ENCODE measurements at regions not wholly inside any gene's neighbourhood (a gene's known extent, or its start where the extent isn't known, plus 50 kb on each side); places are given as distances from the start of the nearest gene placed in this dataset.
A peak's percentile ranks its signal among the peaks of the same experiment; 100 is the strongest.

DNA sequence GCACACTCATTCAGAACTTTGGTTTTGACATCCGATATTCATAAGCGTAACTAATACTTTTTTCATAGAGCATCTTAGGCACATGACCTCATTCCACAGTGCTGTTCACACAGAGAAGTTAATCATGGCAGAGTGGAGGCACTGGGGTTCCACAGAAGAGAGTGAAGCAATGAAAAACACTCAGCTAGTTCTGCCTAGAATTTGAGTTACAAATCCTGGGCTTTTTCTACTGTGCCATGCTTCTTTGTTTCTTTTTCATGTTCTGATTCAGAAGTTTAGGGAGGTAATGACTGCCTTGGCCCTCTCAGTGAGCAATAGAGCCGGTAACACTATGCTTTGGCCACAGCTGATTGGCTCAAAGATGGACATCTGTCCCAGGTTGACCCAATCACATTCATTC, 176.1 kb upstream of the MITF start:
- Histone ChIP-seq H3K27me3 (ENCODE audit: control insufficient read depth in 1 of 2, insufficient read depth in 2 of 2, low read length in 2 of 2) (no peaks in the 10 kb centered on the region), H3K4me3 (ENCODE audit: low read depth in 1 of 2, low read length in 2 of 2) (no peak overlapping the region), H3K9me3 (ENCODE audit: control insufficient read depth in 2 of 2, insufficient read depth in 1 of 2, low read depth in 1 of 2, low read length in 1 of 2) (no peaks in the 10 kb centered on the region), H3K36me3 (ENCODE audit: control insufficient read depth in 2 of 2, insufficient read depth in 2 of 2, low read length in 1 of 2) (no peaks in the 10 kb centered on the region), H3K27ac (ENCODE audit: low read depth in 2 of 2, low read length in 1 of 2) (no peak overlapping the region), H3K4me1 (ENCODE audit: control insufficient read depth in 2 of 2, insufficient read depth in 2 of 2, low read length in 1 of 2) (no peaks in the 10 kb centered on the region)
- WGBS, 2 donors, result 93 to 94% methylated on average over 3 of the region's 3 CpGs

DNA sequence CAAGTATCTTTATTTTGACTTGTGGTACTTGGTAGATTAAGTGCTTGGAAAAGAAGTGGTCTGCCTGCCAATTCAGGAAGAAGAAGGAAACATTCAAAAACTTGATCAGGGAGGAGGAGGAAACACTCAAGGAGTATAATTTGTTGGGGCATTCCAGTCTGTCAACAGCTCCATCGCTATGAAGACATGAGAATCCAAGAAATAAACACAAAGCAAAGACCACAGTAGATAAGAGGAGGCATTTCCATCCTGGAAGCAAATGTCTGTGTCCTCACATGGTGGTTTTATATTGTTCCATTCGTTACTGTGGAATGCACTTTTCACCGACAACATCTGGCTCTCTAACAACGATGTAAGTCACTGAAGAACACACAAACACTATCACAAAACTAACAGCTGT, 176.1 kb upstream of the FRMD4B start:
- Histone ChIP-seq H3K36me3 (ENCODE audit: control insufficient read depth in 2 of 2, insufficient read depth in 2 of 2, low read length in 1 of 2) (no peaks in the 10 kb centered on the region), H3K27me3 (ENCODE audit: control insufficient read depth in 1 of 2, insufficient read depth in 2 of 2, low read length in 2 of 2) (no peaks in the 10 kb centered on the region), H3K9me3 (ENCODE audit: control insufficient read depth in 2 of 2, insufficient read depth in 1 of 2, low read depth in 1 of 2, low read length in 1 of 2) (no peaks in the 10 kb centered on the region), H3K4me3 (ENCODE audit: low read depth in 1 of 2, low read length in 2 of 2) (no peak overlapping the region), H3K27ac (ENCODE audit: low read depth in 2 of 2, low read length in 1 of 2) (no peak overlapping the region), H3K4me1 (ENCODE audit: control insufficient read depth in 2 of 2, insufficient read depth in 2 of 2, low read length in 1 of 2) (no peaks in the 10 kb centered on the region)
- WGBS, 2 donors, result 34 to 48% methylated on average over 4 of the region's 4 CpGs

DNA sequence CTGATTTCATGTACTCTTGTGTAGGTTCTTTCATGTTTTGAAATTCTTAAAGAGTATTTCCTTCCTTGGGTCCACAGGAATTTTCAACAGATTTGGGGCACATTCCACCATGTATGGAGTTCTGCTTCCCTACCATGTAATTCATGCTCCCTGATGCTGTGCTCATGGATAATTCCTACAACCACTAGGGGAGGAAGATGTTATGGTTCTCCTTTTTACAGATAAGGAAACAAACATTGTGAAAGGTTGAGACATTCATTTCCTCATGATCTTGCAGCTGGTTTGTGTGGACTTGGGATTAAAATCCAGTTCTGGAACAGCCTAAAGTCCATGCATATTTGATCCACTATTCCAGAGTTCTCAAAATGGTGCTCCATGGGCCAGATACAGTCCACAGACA, 174.9 kb upstream of the FRMD4B start:
- H3K9me3 ChIP-seq (ENCODE audit: control insufficient read depth in 2 of 2, insufficient read depth in 1 of 2, low read depth in 1 of 2, low read length in 1 of 2), result no peaks in the 10 kb centered on the region
- H3K27ac ChIP-seq (ENCODE audit: low read depth in 2 of 2, low read length in 1 of 2), result no peak overlapping the region
- no peaks in the 10 kb centered on the region for H3K36me3 ChIP-seq (ENCODE audit: control insufficient read depth in 2 of 2, insufficient read depth in 2 of 2, low read length in 1 of 2)
- H3K4me1 ChIP-seq (ENCODE audit: control insufficient read depth in 2 of 2, insufficient read depth in 2 of 2, low read length in 1 of 2), result no peaks in the 10 kb centered on the region
- no peaks in the 10 kb centered on the region for H3K27me3 ChIP-seq (ENCODE audit: control insufficient read depth in 1 of 2, insufficient read depth in 2 of 2, low read length in 2 of 2)
- no peak overlapping the region for H3K4me3 ChIP-seq (ENCODE audit: low read depth in 1 of 2, low read length in 2 of 2)

DNA sequence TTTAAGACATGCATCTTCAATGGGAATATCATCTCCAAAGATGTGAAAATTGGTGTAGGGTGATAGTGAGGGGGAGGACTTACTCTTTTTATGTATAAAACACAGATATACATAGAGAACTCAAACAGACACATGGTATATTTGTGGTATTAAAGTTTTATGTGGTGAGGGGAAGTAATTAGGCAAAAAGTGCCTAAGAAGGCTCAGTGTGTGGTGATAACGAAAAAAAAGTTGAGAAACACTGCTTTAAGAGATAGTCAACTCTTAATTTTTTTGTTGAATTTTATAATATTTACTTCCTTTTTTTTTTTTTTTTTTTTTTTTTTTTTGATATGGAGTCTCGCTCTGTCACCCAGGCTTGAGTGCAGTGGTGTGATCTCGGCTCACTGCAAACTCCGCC, 174.2 kb upstream of the FRMD4B start:
- Histone ChIP-seq H3K9me3 (ENCODE audit: control insufficient read depth in 2 of 2, insufficient read depth in 1 of 2, low read depth in 1 of 2, low read length in 1 of 2) (no peaks in the 10 kb centered on the region), H3K36me3 (ENCODE audit: control insufficient read depth in 2 of 2, insufficient read depth in 2 of 2, low read length in 1 of 2) (no peaks in the 10 kb centered on the region), H3K27ac (ENCODE audit: low read depth in 2 of 2, low read length in 1 of 2) (no peak overlapping the region), H3K27me3 (ENCODE audit: control insufficient read depth in 1 of 2, insufficient read depth in 2 of 2, low read length in 2 of 2) (no peaks in the 10 kb centered on the region), H3K4me1 (ENCODE audit: control insufficient read depth in 2 of 2, insufficient read depth in 2 of 2, low read length in 1 of 2) (no peaks in the 10 kb centered on the region), H3K4me3 (ENCODE audit: low read depth in 1 of 2, low read length in 2 of 2) (no peak overlapping the region)
- 80 to 86% methylated on average over 4 of the region's 4 CpGs for WGBS, 2 donors

DNA sequence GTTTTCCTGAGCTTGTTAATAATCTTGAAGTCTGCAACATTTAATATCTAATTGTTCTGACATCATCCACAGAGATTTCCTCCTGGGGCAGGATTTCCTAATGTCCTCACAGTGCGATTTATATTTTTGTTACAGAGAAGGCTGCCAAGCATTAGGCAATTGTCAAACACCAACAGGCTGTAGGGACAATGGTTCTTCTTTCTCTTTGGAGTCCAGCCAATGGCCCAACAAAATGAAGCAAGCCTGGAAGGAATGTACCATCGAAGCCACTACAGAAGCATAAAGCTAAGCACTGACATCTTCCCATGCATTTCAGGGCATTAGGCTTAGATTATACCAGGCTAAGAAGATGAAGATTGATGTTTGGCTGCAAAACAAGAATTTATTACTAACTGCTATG, 173.0 kb upstream of the FRMD4B start:
- Histone ChIP-seq H3K36me3 (ENCODE audit: control insufficient read depth in 2 of 2, insufficient read depth in 2 of 2, low read length in 1 of 2) (no peaks in the 10 kb centered on the region), H3K27ac (ENCODE audit: low read depth in 2 of 2, low read length in 1 of 2) (no peak overlapping the region), H3K9me3 (ENCODE audit: control insufficient read depth in 2 of 2, insufficient read depth in 1 of 2, low read depth in 1 of 2, low read length in 1 of 2) (no peaks in the 10 kb centered on the region), H3K27me3 (ENCODE audit: control insufficient read depth in 1 of 2, insufficient read depth in 2 of 2, low read length in 2 of 2) (no peaks in the 10 kb centered on the region), H3K4me3 (ENCODE audit: low read depth in 1 of 2, low read length in 2 of 2) (no peak overlapping the region), H3K4me1 (ENCODE audit: control insufficient read depth in 2 of 2, insufficient read depth in 2 of 2, low read length in 1 of 2) (no peaks in the 10 kb centered on the region)
- 14 to 34% methylated on average over 2 of the region's 2 CpGs for WGBS, 2 donors

DNA sequence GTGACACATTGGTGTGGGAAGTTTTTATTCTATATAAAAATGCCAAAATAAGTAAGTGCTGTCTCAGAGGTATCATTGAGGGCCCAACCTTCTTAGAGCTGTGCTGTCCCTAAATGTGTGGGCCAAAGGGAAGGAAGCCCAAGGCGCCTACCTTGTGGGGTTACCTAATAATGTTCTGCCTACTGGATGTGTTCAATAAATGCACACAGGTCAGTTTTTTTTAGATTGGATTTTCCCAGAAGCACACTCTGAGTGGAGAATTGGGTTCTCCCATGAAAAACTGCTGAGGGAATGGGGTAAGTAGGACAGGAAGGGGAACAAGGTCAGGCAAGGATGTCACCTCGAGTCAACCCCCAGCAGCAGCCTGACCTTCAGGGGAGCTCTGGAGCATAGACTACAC, 168.7 kb upstream of the FRMD4B start:
- no peaks in the 10 kb centered on the region for H3K4me1 ChIP-seq (ENCODE audit: control insufficient read depth in 2 of 2, insufficient read depth in 2 of 2, low read length in 1 of 2)
- no peak overlapping the region for H3K27ac ChIP-seq (ENCODE audit: low read depth in 2 of 2, low read length in 1 of 2)
- H3K4me3 ChIP-seq (ENCODE audit: low read depth in 1 of 2, low read length in 2 of 2), result no peak overlapping the region
- H3K27me3 ChIP-seq (ENCODE audit: control insufficient read depth in 1 of 2, insufficient read depth in 2 of 2, low read length in 2 of 2), result no peaks in the 10 kb centered on the region
- WGBS, 2 donors, result 85 to 88% methylated on average over 2 of the region's 2 CpGs
- H3K36me3 ChIP-seq (ENCODE audit: control insufficient read depth in 2 of 2, insufficient read depth in 2 of 2, low read length in 1 of 2), result no peaks in the 10 kb centered on the region
- no peaks in the 10 kb centered on the region for H3K9me3 ChIP-seq (ENCODE audit: control insufficient read depth in 2 of 2, insufficient read depth in 1 of 2, low read depth in 1 of 2, low read length in 1 of 2)

DNA sequence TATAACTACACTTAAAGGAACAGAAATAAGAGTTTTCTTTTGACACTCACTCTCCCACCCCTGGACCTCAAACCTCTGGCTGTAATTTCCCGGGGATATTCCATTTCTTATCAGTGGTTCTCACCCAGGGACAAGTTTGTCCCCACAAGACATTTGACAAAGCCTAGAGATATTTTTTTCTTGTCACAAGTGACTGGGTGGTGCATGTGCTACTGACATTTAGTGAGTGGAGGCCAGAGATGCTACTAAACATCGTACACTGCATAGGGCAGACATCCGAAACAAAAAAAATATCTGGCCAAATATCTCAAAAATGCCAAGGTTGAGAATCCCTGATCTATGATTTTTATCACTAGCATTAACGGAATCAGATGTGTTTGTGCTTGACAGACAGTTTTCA, 168.0 kb upstream of the FRMD4B start:
- Histone ChIP-seq H3K4me1 (ENCODE audit: control insufficient read depth in 2 of 2, insufficient read depth in 2 of 2, low read length in 1 of 2) (no peaks in the 10 kb centered on the region), H3K9me3 (ENCODE audit: control insufficient read depth in 2 of 2, insufficient read depth in 1 of 2, low read depth in 1 of 2, low read length in 1 of 2) (no peaks in the 10 kb centered on the region), H3K4me3 (ENCODE audit: low read depth in 1 of 2, low read length in 2 of 2) (no peak overlapping the region), H3K27ac (ENCODE audit: low read depth in 2 of 2, low read length in 1 of 2) (no peak overlapping the region), H3K36me3 (ENCODE audit: control insufficient read depth in 2 of 2, insufficient read depth in 2 of 2, low read length in 1 of 2) (no peaks in the 10 kb centered on the region), H3K27me3 (ENCODE audit: control insufficient read depth in 1 of 2, insufficient read depth in 2 of 2, low read length in 2 of 2) (no peaks in the 10 kb centered on the region)
- WGBS, 2 donors, result 73 to 87% methylated on average over 4 of the region's 4 CpGs

DNA sequence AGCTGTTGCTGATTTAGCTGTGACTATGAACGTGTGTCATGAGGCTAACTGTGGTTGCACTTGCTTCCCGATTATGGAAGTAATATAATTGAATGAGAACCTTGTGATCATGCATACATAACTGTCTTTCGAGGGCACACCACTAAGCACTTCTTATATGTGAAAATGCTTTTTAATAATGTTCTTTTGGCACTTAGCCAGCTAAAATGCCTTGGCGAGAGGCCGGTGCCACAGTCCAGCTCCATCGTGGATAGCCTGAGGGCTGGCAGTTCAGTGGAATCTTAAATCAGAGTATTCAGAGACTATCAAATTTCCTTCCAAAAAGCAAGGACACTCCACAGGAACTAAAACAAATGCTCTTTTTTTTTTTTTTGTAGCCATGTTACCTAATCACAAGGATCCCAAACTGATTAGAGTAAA, 161.6 kb upstream of the FRMD4B start:
- Histone ChIP-seq H3K9me3 (ENCODE audit: control insufficient read depth in 2 of 2, insufficient read depth in 1 of 2, low read depth in 1 of 2, low read length in 1 of 2) (no peaks in the 10 kb centered on the region), H3K27me3 (ENCODE audit: control insufficient read depth in 1 of 2, insufficient read depth in 2 of 2, low read length in 2 of 2) (peaks cover 0 to under 1% of the 10 kb centered on the region in 2 donors), H3K27ac (ENCODE audit: low read depth in 2 of 2, low read length in 1 of 2) (no peak overlapping the region), H3K4me3 (ENCODE audit: low read depth in 1 of 2, low read length in 2 of 2) (no peak overlapping the region), H3K4me1 (ENCODE audit: control insufficient read depth in 2 of 2, insufficient read depth in 2 of 2, low read length in 1 of 2) (no peaks in the 10 kb centered on the region), H3K36me3 (ENCODE audit: control insufficient read depth in 2 of 2, insufficient read depth in 2 of 2, low read length in 1 of 2) (no peaks in the 10 kb centered on the region)
- WGBS, 2 donors, result 59 to 70% methylated on average over 6 of the region's 6 CpGs

DNA sequence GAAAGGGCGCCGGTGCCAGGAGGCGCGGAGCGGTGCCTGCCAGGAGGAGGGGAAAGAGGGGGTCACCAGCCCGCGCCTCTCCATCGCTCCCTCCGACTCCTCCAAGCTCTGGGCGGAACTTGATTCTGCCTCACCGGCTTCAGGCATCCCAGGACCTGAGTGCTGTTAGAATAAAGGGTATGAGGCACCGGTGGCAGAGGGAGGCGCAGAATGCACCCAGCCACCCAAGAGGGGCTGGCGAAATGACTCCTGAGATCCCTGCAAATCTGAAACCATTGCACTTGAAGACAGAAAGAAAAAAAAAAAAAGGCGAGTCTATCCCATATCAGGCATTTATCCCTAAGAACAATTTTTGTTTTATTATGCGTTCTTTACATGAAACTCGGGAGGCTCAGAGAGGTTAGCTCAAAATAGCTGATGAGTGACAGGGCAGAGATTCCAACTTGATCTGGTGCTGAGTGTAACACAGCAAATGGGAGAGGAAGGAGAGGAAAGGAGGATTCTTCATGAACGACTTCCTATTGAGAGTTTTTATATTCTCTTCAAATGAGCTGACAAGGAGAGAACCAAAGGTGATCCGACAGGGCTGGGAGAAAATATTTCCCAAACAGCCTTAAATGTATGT, 157.0 kb upstream of the FRMD4B start:
- H3K9me3 ChIP-seq (ENCODE audit: control insufficient read depth in 2 of 2, insufficient read depth in 1 of 2, low read depth in 1 of 2, low read length in 1 of 2), result no peaks in the 10 kb centered on the region
- no peaks in the 10 kb centered on the region for H3K36me3 ChIP-seq (ENCODE audit: control insufficient read depth in 2 of 2, insufficient read depth in 2 of 2, low read length in 1 of 2)
- H3K4me3 ChIP-seq (ENCODE audit: low read depth in 1 of 2, low read length in 2 of 2), result peak overlapping the region; percentile 55 to 67
- peaks cover 6 to 8% of the 10 kb centered on the region in 2 donors for H3K4me1 ChIP-seq (ENCODE audit: control insufficient read depth in 2 of 2, insufficient read depth in 2 of 2, low read length in 1 of 2)
- WGBS, 2 donors, result 11 to 12% methylated on average over 18 to 19 of the region's 19 CpGs
- peaks cover 0 to 2% of the 10 kb centered on the region in 2 donors for H3K27me3 ChIP-seq (ENCODE audit: control insufficient read depth in 1 of 2, insufficient read depth in 2 of 2, low read length in 2 of 2)
- H3K27ac ChIP-seq (ENCODE audit: low read depth in 2 of 2, low read length in 1 of 2), result no peak overlapping the region

DNA sequence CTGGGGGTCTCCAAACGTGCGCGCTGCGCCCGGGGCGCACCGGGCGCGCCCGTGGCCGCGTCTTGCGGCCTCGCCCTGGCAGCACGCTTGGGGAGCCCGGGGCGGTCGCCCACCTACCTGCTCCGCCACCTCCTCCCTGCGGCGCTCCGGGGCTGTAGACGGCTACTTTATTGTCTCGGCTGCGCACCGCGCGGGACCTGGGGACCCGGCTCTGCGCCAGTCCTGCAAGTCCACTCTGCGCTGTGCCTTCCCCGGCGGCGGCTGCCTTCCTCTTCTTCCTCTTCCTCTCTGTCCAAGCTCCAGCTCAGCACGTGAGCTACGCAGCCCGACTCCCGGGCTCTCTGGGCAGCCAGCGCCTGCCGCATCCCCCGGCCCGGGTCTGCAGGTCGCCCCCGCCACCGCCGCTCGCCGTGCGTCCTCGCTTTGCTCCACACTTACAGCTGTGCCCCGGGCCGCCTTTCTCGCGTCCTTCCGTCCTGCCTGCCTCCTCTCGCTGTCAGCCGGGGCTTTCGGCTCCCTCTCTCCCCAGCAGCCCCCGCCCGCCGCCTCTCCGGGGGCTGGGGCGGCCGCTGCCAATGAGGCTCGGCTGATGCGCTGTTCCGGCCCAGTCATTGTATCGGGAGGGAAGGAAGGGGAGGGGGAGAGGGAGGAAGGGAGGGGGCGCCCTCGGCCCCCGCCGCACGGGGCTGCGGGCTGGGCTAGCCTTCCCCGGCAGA, 156.4 kb upstream of the FRMD4B start:
- H3K27ac ChIP-seq (ENCODE audit: low read depth in 2 of 2, low read length in 1 of 2), result peak overlapping the region; percentile 38 to 72
- no peaks in the 10 kb centered on the region for H3K36me3 ChIP-seq (ENCODE audit: control insufficient read depth in 2 of 2, insufficient read depth in 2 of 2, low read length in 1 of 2)
- 1 to 2% methylated on average over 69 to 75 of the region's 75 CpGs for WGBS, 2 donors
- peaks cover 0 to 2% of the 10 kb centered on the region in 2 donors for H3K27me3 ChIP-seq (ENCODE audit: control insufficient read depth in 1 of 2, insufficient read depth in 2 of 2, low read length in 2 of 2)
- H3K9me3 ChIP-seq (ENCODE audit: control insufficient read depth in 2 of 2, insufficient read depth in 1 of 2, low read depth in 1 of 2, low read length in 1 of 2), result no peaks in the 10 kb centered on the region
- H3K4me3 ChIP-seq (ENCODE audit: low read depth in 1 of 2, low read length in 2 of 2), result peak overlapping the region; percentile 55 to 67
- peaks cover 6 to 8% of the 10 kb centered on the region in 2 donors for H3K4me1 ChIP-seq (ENCODE audit: control insufficient read depth in 2 of 2, insufficient read depth in 2 of 2, low read length in 1 of 2)
